Adrenal gland (tissue), 9 donors: ENCODE measurements at regions not wholly inside any gene's neighbourhood (a gene's known extent, or its start where the extent isn't known, plus 50 kb on each side); places are given as distances from the start of the nearest gene placed in this dataset.
"Not testable (repeated sequence)": the region's sequence is repeated elsewhere in the genome, so short reads cannot be mapped to it uniquely, and the experiment has no call there.

Experiments used
- DNase-seq, 7 donors: peaks; one replicate each; pipeline ENCODE4 v3.0.0-alpha.2; 2019 to 2020
- H3K27ac ChIP-seq, 5 donors: fragments of 200-600 bp; sonication (generic) in 4 of 5; 1 replicate in 3 of 5; 2 replicates in 2 of 5; pipeline versions ENCODE4 v1.5.1 to v1.8.0; 2016 to 2020; ENCODE audit warnings: mild to moderate bottlenecking in 1 of 5
- H3K27me3 ChIP-seq: fragments of 200-600 bp; 2 replicates; pipeline ENCODE4 v1.8.0; 2021
- H3K36me3 ChIP-seq, 2 donors: fragments of 200-600 bp; replicated peaks in 1 of 2; 1 replicate in 1 of 2; 2 replicates in 1 of 2; pipeline versions ENCODE4 v1.5.1 to v1.8.0; 2018 to 2022
- H3K4me1 ChIP-seq, 2 donors: fragments of 200-600 bp; replicated peaks in 1 of 2; 1 replicate in 1 of 2; 2 replicates in 1 of 2; pipeline versions ENCODE4 v1.5.1 to v1.8.0; 2018 to 2021
- H3K4me3 ChIP-seq, 4 donors: fragments of 200-600 bp; sonication (generic) in 3 of 4; one replicate each; pipeline ENCODE4 v1.5.1; 2016 to 2018
- H3K9me3 ChIP-seq, 3 donors: fragments of 200-600 bp; sonication (generic) in 1 of 3; replicated peaks in 1 of 3; 1 replicate in 2 of 3; 2 replicates in 1 of 3; pipeline versions ENCODE4 v1.5.1 to v1.8.0; 2016 to 2021
- POLR2A ChIP-seq, 2 donors: fragments of 450-650 bp; IDR thresholded peaks; one replicate each; pipeline ENCODE4 v1.6.1; 2017; ENCODE audit warnings: antibody characterized with exemption in 2 of 2, mild to moderate bottlenecking in 2 of 2, moderate library complexity in 1 of 2
- WGBS, 4 donors: extraction: QIAGEN DNeasy Blood & Tissue Kit in 2 of 4; methylation state at CpG; one replicate each; pipeline versions ENCODE4 v1.1.5 to v1.1.7; 2013 to 2017; 5-methylcytosine and 5-hydroxymethylcytosine counted together
- intact Hi-C, 2 donors: fragments of 100-400 bp; cut with DNase I; formaldehyde crosslinking; loops; one replicate each; pipeline versions ENCODE4 v1.14.1 to v1.15.0; 2022 to 2023
- TF ChIP-seq, protein P1 (sequence below), 6 experiments: fragments of 450-650 bp in 4 of 6; fragments of 200-600 bp in 2 of 6; sonication (generic) in 1 of 6; IDR thresholded peaks; 1 replicate in 5 of 6; 2 replicates in 1 of 6; pipeline versions ENCODE4 v1.5.1 to v1.8.0; 2016 to 2021; ENCODE audit warnings: antibody characterized with exemption in 6 of 6, mild to moderate bottlenecking in 2 of 6, moderate library complexity in 1 of 6
- donor health status: healthy with polysubstance abuse.
- donor health status: Bipolar disorder and iron deficiency.
- donor health status: DM: yes; HTN: yes; CAD: no.
- donor health status: DM: no; HTN: no; CAD: no.
- donor health status: DM: no; HTN: no; CAD: no.

- Histone ChIP-seq H3K9me3 (no peaks in the 10 kb centered on the region), H3K27ac (no peak overlapping the region), H3K27me3 (no peaks in the 10 kb centered on the region), H3K36me3 (peaks cover 0 to 11% of the 10 kb centered on the region in 2 donors), H3K4me3 (no peak overlapping the region), H3K4me1 (no peaks in the 10 kb centered on the region)
- TF ChIP-seq, protein P1, sequence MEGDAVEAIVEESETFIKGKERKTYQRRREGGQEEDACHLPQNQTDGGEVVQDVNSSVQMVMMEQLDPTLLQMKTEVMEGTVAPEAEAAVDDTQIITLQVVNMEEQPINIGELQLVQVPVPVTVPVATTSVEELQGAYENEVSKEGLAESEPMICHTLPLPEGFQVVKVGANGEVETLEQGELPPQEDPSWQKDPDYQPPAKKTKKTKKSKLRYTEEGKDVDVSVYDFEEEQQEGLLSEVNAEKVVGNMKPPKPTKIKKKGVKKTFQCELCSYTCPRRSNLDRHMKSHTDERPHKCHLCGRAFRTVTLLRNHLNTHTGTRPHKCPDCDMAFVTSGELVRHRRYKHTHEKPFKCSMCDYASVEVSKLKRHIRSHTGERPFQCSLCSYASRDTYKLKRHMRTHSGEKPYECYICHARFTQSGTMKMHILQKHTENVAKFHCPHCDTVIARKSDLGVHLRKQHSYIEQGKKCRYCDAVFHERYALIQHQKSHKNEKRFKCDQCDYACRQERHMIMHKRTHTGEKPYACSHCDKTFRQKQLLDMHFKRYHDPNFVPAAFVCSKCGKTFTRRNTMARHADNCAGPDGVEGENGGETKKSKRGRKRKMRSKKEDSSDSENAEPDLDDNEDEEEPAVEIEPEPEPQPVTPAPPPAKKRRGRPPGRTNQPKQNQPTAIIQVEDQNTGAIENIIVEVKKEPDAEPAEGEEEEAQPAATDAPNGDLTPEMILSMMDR (IDR thresholded peaks at IDR 0.05) = no peak
- no peak for TF ChIP-seq POLR2A (IDR thresholded peaks at IDR 0.05)
- intact Hi-C loops = no loop called here
- 81 to 91% (median 87%) methylated on average over 2 of the region's 2 CpGs for WGBS, 4 donors
- no peak for DNase-seq
These were observed 245.0 kb downstream of the UTRN start for GRCh38 chr6:144530118-144530517.

- H3K4me1 ChIP-seq, H3K27ac ChIP-seq, DNase-seq, intact Hi-C loops, H3K4me3 ChIP-seq, H3K9me3 ChIP-seq, H3K27me3 ChIP-seq: not testable (repeated sequence)
- 90 to 95% (median 92%) methylated on average over 3 of the region's 3 CpGs for WGBS, 4 donors
- H3K36me3 ChIP-seq = peaks cover 0 to 11% of the 10 kb centered on the region in 2 donors
These were observed 247.1 kb downstream of the UTRN start for GRCh38 chr6:144532238-144532637.

DNA sequence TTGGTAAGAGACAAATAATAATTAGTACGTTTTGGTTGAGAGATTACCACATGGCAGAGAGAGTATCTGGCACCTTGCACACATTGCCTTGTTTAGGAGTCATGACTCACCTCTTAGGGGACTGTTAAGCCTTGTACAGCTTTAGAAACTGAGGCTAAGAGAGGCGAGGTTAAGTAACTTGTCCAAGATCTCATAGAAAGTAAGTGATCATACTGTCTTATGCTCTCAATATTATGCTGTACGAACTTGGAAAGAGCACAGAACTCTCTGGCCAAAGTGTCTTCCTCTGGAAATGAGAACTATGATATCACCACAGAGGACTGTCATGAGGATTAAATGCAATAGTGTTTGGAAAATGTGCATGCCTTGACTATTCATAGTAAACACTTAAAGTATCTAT is 249.0 kb downstream of the UTRN start:
- Histone ChIP-seq H3K27ac (no peak overlapping the region), H3K36me3 (peaks cover 0 to 11% of the 10 kb centered on the region in 2 donors), H3K9me3 (no peaks in the 10 kb centered on the region), H3K4me1 (no peaks in the 10 kb centered on the region), H3K27me3 (no peaks in the 10 kb centered on the region), H3K4me3 (no peak overlapping the region)
- intact Hi-C loops = no loop called here
- TF ChIP-seq POLR2A (IDR thresholded peaks at IDR 0.05) = no peak
- no peak for DNase-seq
- WGBS, 4 donors = 69 to 77% (median 71%) methylated on average over 3 of the region's 3 CpGs

- no peak for DNase-seq
- WGBS, 4 donors = 82 to 100% (median 91%) methylated on average over 2 of the region's 2 CpGs
- H3K36me3 ChIP-seq = peaks cover 0 to 15% of the 10 kb centered on the region in 2 donors
- no peak overlapping the region for H3K4me3 ChIP-seq
- intact Hi-C loops = no loop called here
- H3K27ac ChIP-seq = no peak overlapping the region
- H3K9me3 ChIP-seq = no peaks in the 10 kb centered on the region
- H3K4me1 ChIP-seq = no peaks in the 10 kb centered on the region
- no peaks in the 10 kb centered on the region for H3K27me3 ChIP-seq
- TF ChIP-seq, protein P1 (IDR thresholded peaks at IDR 0.05) = no peak
- TF ChIP-seq POLR2A (IDR thresholded peaks at IDR 0.05) = no peak
These were observed 250.5 kb downstream of the UTRN start for GRCh38 chr6:144535630-144536029.

GRCh38 chr6:144536079-144536478 is 250.9 kb downstream of the UTRN start:
- H3K27me3 ChIP-seq = no peaks in the 10 kb centered on the region
- no peak overlapping the region for H3K4me3 ChIP-seq
- intact Hi-C loops = no loop called here
- H3K36me3 ChIP-seq = peaks cover 0 to 16% of the 10 kb centered on the region in 2 donors
- no peaks in the 10 kb centered on the region for H3K9me3 ChIP-seq
- no peaks in the 10 kb centered on the region for H3K4me1 ChIP-seq
- TF ChIP-seq, protein P1 (IDR thresholded peaks at IDR 0.05) = no peak
- no peak for TF ChIP-seq POLR2A (IDR thresholded peaks at IDR 0.05)
- no peak for DNase-seq
- no peak overlapping the region for H3K27ac ChIP-seq
- WGBS, 4 donors = 69 to 89% (median 83%) methylated on average over 1 of the region's 1 CpG
